Tibial nerve (tissue), 4 donors: ENCODE measurements at regions not wholly inside any gene's neighbourhood (a gene's known extent, or its start where the extent isn't known, plus 50 kb on each side); places are given as distances from the start of the nearest gene placed in this dataset.
"Not testable (repeated sequence)": the region's sequence is repeated elsewhere in the genome, so short reads cannot be mapped to it uniquely, and the experiment has no call there.

Experiments
- DNase-seq, 2 donors: peaks; one replicate each; pipeline ENCODE4 v3.0.0-alpha.2; 2019; ENCODE audit warnings: low spot score in 2 of 2
- H3K27ac ChIP-seq, 4 donors: fragments of 200-600 bp; sonication (generic) in 3 of 4; one replicate each; pipeline ENCODE4 v1.5.1; 2017 to 2019; ENCODE audit warnings: mild to moderate bottlenecking in 1 of 4
- H3K27me3 ChIP-seq, 2 donors: fragments of 200-600 bp; sonication (generic) in 1 of 2; one replicate each; pipeline versions ENCODE4 v1.5.1 to v1.6.0; 2017 to 2019
- H3K36me3 ChIP-seq, 3 donors: fragments of 200-600 bp; sonication (generic); one replicate each; pipeline ENCODE4 v1.5.1; 2018 to 2019
- H3K4me1 ChIP-seq, 4 donors: fragments of 200-600 bp; sonication (generic) in 3 of 4; one replicate each; pipeline ENCODE4 v1.5.1; 2017 to 2019
- H3K4me3 ChIP-seq, 4 donors: fragments of 200-600 bp; sonication (generic) in 3 of 4; one replicate each; pipeline ENCODE4 v1.5.1; 2017 to 2019; ENCODE audit warnings: mild to moderate bottlenecking in 1 of 4, moderate library complexity in 1 of 4
- H3K9me3 ChIP-seq, 4 donors: fragments of 200-600 bp; sonication (generic) in 3 of 4; one replicate each; pipeline ENCODE4 v1.5.1; 2017 to 2019
- CTCF ChIP-seq, 5 experiments: fragments of 200-600 bp in 3 of 5; fragments of 450-650 bp in 2 of 5; sonication (generic) in 3 of 5; IDR thresholded peaks; one replicate each; pipeline ENCODE4 v1.5.1; 2016 to 2019; ENCODE audit warnings: antibody characterized with exemption in 5 of 5, mild to moderate bottlenecking in 3 of 5, moderate library complexity in 2 of 5
- EP300 ChIP-seq, 2 donors: sonication (generic); formaldehyde crosslinking; IDR thresholded peaks; one replicate each; pipeline ENCODE4 v1.6.1; 2017; ENCODE audit warnings: antibody characterized with exemption in 2 of 2, mild to moderate bottlenecking in 1 of 2
- POLR2A ChIP-seq, 2 donors: fragments of 450-650 bp; IDR thresholded peaks; one replicate each; pipeline ENCODE4 v1.6.1; 2017; ENCODE audit warnings: antibody characterized with exemption in 2 of 2, mild to moderate bottlenecking in 2 of 2, moderate library complexity in 2 of 2
- WGBS, 2 donors: methylation state at CpG; one replicate each; pipeline ENCODE4 v1.1.5; 2018; 5-methylcytosine and 5-hydroxymethylcytosine counted together

GRCh38 chr1:79704067-79704466, 697.5 kb upstream of the ADGRL4 start:
- no peak overlapping the region for H3K4me3 ChIP-seq
- no peaks in the 10 kb centered on the region for H3K9me3 ChIP-seq
- TF ChIP-seq EP300 (IDR thresholded peaks at IDR 0.05) (no peak), CTCF (IDR thresholded peaks at IDR 0.05) (no peak), POLR2A (IDR thresholded peaks at IDR 0.05) (no peak)
- no peaks in the 10 kb centered on the region for H3K27me3 ChIP-seq
- H3K27ac ChIP-seq: no peak overlapping the region
- H3K36me3 ChIP-seq: no peaks in the 10 kb centered on the region
- DNase-seq: no peak
- WGBS, 2 donors: 91 to 96% methylated on average over 1 of the region's 1 CpG
- no peaks in the 10 kb centered on the region for H3K4me1 ChIP-seq

- H3K27ac ChIP-seq, H3K4me1 ChIP-seq, DNase-seq, H3K27me3 ChIP-seq, H3K9me3 ChIP-seq, H3K36me3 ChIP-seq, H3K4me3 ChIP-seq: not testable (repeated sequence)
- 27 to 52% methylated on average over 4 of the region's 4 CpGs for WGBS, 2 donors
Observed at GRCh38 chr1:79702336-79702999, 695.9 kb upstream of the ADGRL4 start.

- TF ChIP-seq CTCF (IDR thresholded peaks at IDR 0.05) (no peak), POLR2A (IDR thresholded peaks at IDR 0.05) (no peak), EP300 (IDR thresholded peaks at IDR 0.05) (no peak)
- Histone ChIP-seq H3K27me3 (no peaks in the 10 kb centered on the region), H3K36me3 (no peaks in the 10 kb centered on the region), H3K4me1 (no peaks in the 10 kb centered on the region), H3K9me3 (no peaks in the 10 kb centered on the region), H3K27ac (no peak overlapping the region), H3K4me3 (no peak overlapping the region)
- DNase-seq: no peak
Observed at GRCh38 chr1:79695138-79695537, 688.6 kb upstream of the ADGRL4 start.

GRCh38 chr1:79694241-79694640, 687.7 kb upstream of the ADGRL4 start:
- TF ChIP-seq CTCF (IDR thresholded peaks at IDR 0.05) (no peak), POLR2A (IDR thresholded peaks at IDR 0.05) (no peak), EP300 (IDR thresholded peaks at IDR 0.05) (no peak)
- Histone ChIP-seq H3K27ac (no peak overlapping the region), H3K4me3 (no peak overlapping the region), H3K36me3 (no peaks in the 10 kb centered on the region), H3K4me1 (no peaks in the 10 kb centered on the region), H3K27me3 (no peaks in the 10 kb centered on the region), H3K9me3 (no peaks in the 10 kb centered on the region)
- DNase-seq: no peak
- 60 to 64% methylated on average over 1 of the region's 1 CpG for WGBS, 2 donors

- 53 to 54% methylated on average over 2 of the region's 2 CpGs for WGBS, 2 donors
- H3K27ac ChIP-seq: no peak overlapping the region
Observed at GRCh38 chr1:79693441-79694114, 687.0 kb upstream of the ADGRL4 start.

More at GRCh38 chr1:79693441-79694114, 687.0 kb upstream of the ADGRL4 start:
- Histone ChIP-seq H3K4me3 (no peak overlapping the region), H3K36me3 (no peaks in the 10 kb centered on the region), H3K4me1 (no peaks in the 10 kb centered on the region), H3K9me3 (no peaks in the 10 kb centered on the region), H3K27me3 (no peaks in the 10 kb centered on the region)
- no peak for DNase-seq
- TF ChIP-seq POLR2A (IDR thresholded peaks at IDR 0.05): no peak
- TF ChIP-seq CTCF (IDR thresholded peaks at IDR 0.05): no peak
- TF ChIP-seq EP300 (IDR thresholded peaks at IDR 0.05): no peak
